ENCODE measurements at regions not wholly inside any gene's neighbourhood (a gene's known extent, or its start where the extent isn't known, plus 50 kb on each side); places are given as distances from the start of the nearest gene placed in this dataset.
A peak's percentile ranks its signal among the peaks of the same experiment; 100 is the strongest.
"Not testable (repeated sequence)": the region's sequence is repeated elsewhere in the genome, so short reads cannot be mapped to it uniquely, and the experiment has no call there.

GRCh38 chr3:198151867-198152266, 191.8 kb downstream of the LMLN start:
- H3K9me3 Mint-ChIP-seq (ENCODE audit: insufficient read depth); H3K9me3 ChIP-seq (ENCODE audit: control extremely low read depth in 1 of 3, control insufficient read depth in 2 of 3, insufficient read depth in 1 of 3, low read length in 2 of 3); H3K4me1 Mint-ChIP-seq; H3K27ac ChIP-seq (ENCODE audit: low read length in 2 of 2); H3K79me2 ChIP-seq (ENCODE audit: control insufficient read depth, insufficient read depth, low read length); H3K27me3 ChIP-seq (replicated peaks in 1 of 4; ENCODE audit: control extremely low read depth in 1 of 4, control insufficient read depth in 3 of 4, insufficient read depth in 4 of 4, low read length in 3 of 4); DNase-seq; H3K27ac Mint-ChIP-seq; H3K4me2 ChIP-seq (replicated peaks; ENCODE audit: low read depth, low read length, poor library complexity, severe bottlenecking); intact Hi-C loops (cut with micrococcal nuclease); H3K4me1 ChIP-seq (ENCODE audit: control insufficient read depth in 2 of 2, insufficient read depth in 2 of 2, low read length in 2 of 2); H3K4me3 ChIP-seq (ENCODE audit: control extremely low read depth in 1 of 5, extremely low read depth in 1 of 5, insufficient read depth in 1 of 5, low read depth in 2 of 5, low read length in 4 of 5); H3K9ac ChIP-seq (ENCODE audit: low read length); ATAC-seq (ENCODE audit: low read depth); H3K27me3 Mint-ChIP-seq; POLR2A ChIA-PET; CTCF ChIA-PET; H4K20me1 ChIP-seq (ENCODE audit: control insufficient read depth, insufficient read depth, low read length, poor library complexity, severe bottlenecking); H2AFZ ChIP-seq (ENCODE audit: insufficient read depth, low read depth, low read length, poor library complexity, severe bottlenecking); H3K4me3 Mint-ChIP-seq; H3K36me3 ChIP-seq (replicated peaks in 1 of 2; ENCODE audit: control extremely low read depth in 1 of 2, control insufficient read depth in 1 of 2, extremely low read depth in 1 of 2, insufficient read depth in 2 of 2, low read length in 1 of 2): not testable (repeated sequence)
- WGBS (ENCODE audit: insufficient coverage) = 0% methylated on average over 1 of the region's 4 CpGs

GRCh38 chr3:198155771-198156170, 195.8 kb downstream of the LMLN start:
- intact Hi-C loops (cut with micrococcal nuclease); H4K20me1 ChIP-seq (ENCODE audit: control insufficient read depth, insufficient read depth, low read length, poor library complexity, severe bottlenecking); H3K27me3 ChIP-seq (replicated peaks in 1 of 4; ENCODE audit: control extremely low read depth in 1 of 4, control insufficient read depth in 3 of 4, insufficient read depth in 4 of 4, low read length in 3 of 4); DNase-seq; H3K27ac Mint-ChIP-seq; H3K9me3 ChIP-seq (ENCODE audit: control extremely low read depth in 1 of 3, control insufficient read depth in 2 of 3, insufficient read depth in 1 of 3, low read length in 2 of 3); H2AFZ ChIP-seq (ENCODE audit: insufficient read depth, low read depth, low read length, poor library complexity, severe bottlenecking); H3K27ac ChIP-seq (ENCODE audit: low read length in 2 of 2); H3K4me1 Mint-ChIP-seq; ATAC-seq (ENCODE audit: low read depth); POLR2A ChIA-PET; H3K4me3 ChIP-seq (ENCODE audit: control extremely low read depth in 1 of 5, extremely low read depth in 1 of 5, insufficient read depth in 1 of 5, low read depth in 2 of 5, low read length in 4 of 5); H3K4me2 ChIP-seq (replicated peaks; ENCODE audit: low read depth, low read length, poor library complexity, severe bottlenecking); CTCF ChIA-PET; H3K9ac ChIP-seq (ENCODE audit: low read length); H3K36me3 ChIP-seq (replicated peaks in 1 of 2; ENCODE audit: control extremely low read depth in 1 of 2, control insufficient read depth in 1 of 2, extremely low read depth in 1 of 2, insufficient read depth in 2 of 2, low read length in 1 of 2); H3K27me3 Mint-ChIP-seq; H3K4me3 Mint-ChIP-seq; H3K4me1 ChIP-seq (ENCODE audit: control insufficient read depth in 2 of 2, insufficient read depth in 2 of 2, low read length in 2 of 2); H3K79me2 ChIP-seq (ENCODE audit: control insufficient read depth, insufficient read depth, low read length); H3K9me3 Mint-ChIP-seq (ENCODE audit: insufficient read depth): not testable (repeated sequence)
- WGBS (ENCODE audit: insufficient coverage) = no CpG with 5 or more reads among the region's 7 CpGs

GRCh38 chr3:198157231-198157868, 197.3 kb downstream of the LMLN start:
- H3K36me3 ChIP-seq (replicated peaks in 1 of 2; ENCODE audit: control extremely low read depth in 1 of 2, control insufficient read depth in 1 of 2, extremely low read depth in 1 of 2, insufficient read depth in 2 of 2, low read length in 1 of 2); H3K27ac ChIP-seq (ENCODE audit: low read length in 2 of 2); H2AFZ ChIP-seq (ENCODE audit: insufficient read depth, low read depth, low read length, poor library complexity, severe bottlenecking); H3K27me3 Mint-ChIP-seq; H3K79me2 ChIP-seq (ENCODE audit: control insufficient read depth, insufficient read depth, low read length); H3K4me3 Mint-ChIP-seq; H3K4me2 ChIP-seq (replicated peaks; ENCODE audit: low read depth, low read length, poor library complexity, severe bottlenecking); POLR2A ChIA-PET; H3K27me3 ChIP-seq (replicated peaks in 1 of 4; ENCODE audit: control extremely low read depth in 1 of 4, control insufficient read depth in 3 of 4, insufficient read depth in 4 of 4, low read length in 3 of 4); H3K9me3 ChIP-seq (ENCODE audit: control extremely low read depth in 1 of 3, control insufficient read depth in 2 of 3, insufficient read depth in 1 of 3, low read length in 2 of 3); CTCF ChIA-PET; intact Hi-C loops (cut with micrococcal nuclease); DNase-seq; H3K9me3 Mint-ChIP-seq (ENCODE audit: insufficient read depth); H4K20me1 ChIP-seq (ENCODE audit: control insufficient read depth, insufficient read depth, low read length, poor library complexity, severe bottlenecking); H3K9ac ChIP-seq (ENCODE audit: low read length); H3K4me1 ChIP-seq (ENCODE audit: control insufficient read depth in 2 of 2, insufficient read depth in 2 of 2, low read length in 2 of 2); H3K27ac Mint-ChIP-seq; H3K4me3 ChIP-seq (ENCODE audit: control extremely low read depth in 1 of 5, extremely low read depth in 1 of 5, insufficient read depth in 1 of 5, low read depth in 2 of 5, low read length in 4 of 5); H3K4me1 Mint-ChIP-seq: not testable (repeated sequence)
- peak; percentile 84 for ATAC-seq (ENCODE audit: low read depth)
- no CpG with 5 or more reads among the region's 42 CpGs for WGBS (ENCODE audit: insufficient coverage)

GRCh38 chr3:198158007-198158406, 198.0 kb downstream of the LMLN start:
- H3K36me3 ChIP-seq (replicated peaks in 1 of 2; ENCODE audit: control extremely low read depth in 1 of 2, control insufficient read depth in 1 of 2, extremely low read depth in 1 of 2, insufficient read depth in 2 of 2, low read length in 1 of 2); H3K4me3 Mint-ChIP-seq; H2AFZ ChIP-seq (ENCODE audit: insufficient read depth, low read depth, low read length, poor library complexity, severe bottlenecking); H3K9me3 Mint-ChIP-seq (ENCODE audit: insufficient read depth); H3K79me2 ChIP-seq (ENCODE audit: control insufficient read depth, insufficient read depth, low read length); H3K9me3 ChIP-seq (ENCODE audit: control extremely low read depth in 1 of 3, control insufficient read depth in 2 of 3, insufficient read depth in 1 of 3, low read length in 2 of 3); H4K20me1 ChIP-seq (ENCODE audit: control insufficient read depth, insufficient read depth, low read length, poor library complexity, severe bottlenecking); POLR2A ChIA-PET; CTCF ChIA-PET; H3K4me1 ChIP-seq (ENCODE audit: control insufficient read depth in 2 of 2, insufficient read depth in 2 of 2, low read length in 2 of 2); H3K4me1 Mint-ChIP-seq; intact Hi-C loops (cut with micrococcal nuclease); H3K4me3 ChIP-seq (ENCODE audit: control extremely low read depth in 1 of 5, extremely low read depth in 1 of 5, insufficient read depth in 1 of 5, low read depth in 2 of 5, low read length in 4 of 5); H3K4me2 ChIP-seq (replicated peaks; ENCODE audit: low read depth, low read length, poor library complexity, severe bottlenecking); ATAC-seq (ENCODE audit: low read depth); H3K9ac ChIP-seq (ENCODE audit: low read length); H3K27ac ChIP-seq (ENCODE audit: low read length in 2 of 2); H3K27ac Mint-ChIP-seq; DNase-seq; H3K27me3 ChIP-seq (replicated peaks in 1 of 4; ENCODE audit: control extremely low read depth in 1 of 4, control insufficient read depth in 3 of 4, insufficient read depth in 4 of 4, low read length in 3 of 4); H3K27me3 Mint-ChIP-seq: not testable (repeated sequence)
- no CpG with 5 or more reads among the region's 12 CpGs for WGBS (ENCODE audit: insufficient coverage)

Measured in B cell (primary cell).